GM11168 (cell line): ENCODE measurements at regions not wholly inside any gene's neighbourhood (a gene's known extent, or its start where the extent isn't known, plus 50 kb on each side); places are given as distances from the start of the nearest gene placed in this dataset.
"Not testable (repeated sequence)": the region's sequence is repeated elsewhere in the genome, so short reads cannot be mapped to it uniquely, and the experiment has no call there.

Source experiments
- in situ Hi-C: fragments of 300-500 bp; cut with MboI; formaldehyde crosslinking; loops from one replicate; pipeline ENCODE4 v1.12.0; 2022; ENCODE audit warnings: low sequenced_read_pairs; ENCODE audit not compliant: unreplicated experiment

GRCh38 chr2:168300460-168300859 lies 53.1 kb upstream of the STK39 start:
- in situ Hi-C loops: no loop called here

DNA sequence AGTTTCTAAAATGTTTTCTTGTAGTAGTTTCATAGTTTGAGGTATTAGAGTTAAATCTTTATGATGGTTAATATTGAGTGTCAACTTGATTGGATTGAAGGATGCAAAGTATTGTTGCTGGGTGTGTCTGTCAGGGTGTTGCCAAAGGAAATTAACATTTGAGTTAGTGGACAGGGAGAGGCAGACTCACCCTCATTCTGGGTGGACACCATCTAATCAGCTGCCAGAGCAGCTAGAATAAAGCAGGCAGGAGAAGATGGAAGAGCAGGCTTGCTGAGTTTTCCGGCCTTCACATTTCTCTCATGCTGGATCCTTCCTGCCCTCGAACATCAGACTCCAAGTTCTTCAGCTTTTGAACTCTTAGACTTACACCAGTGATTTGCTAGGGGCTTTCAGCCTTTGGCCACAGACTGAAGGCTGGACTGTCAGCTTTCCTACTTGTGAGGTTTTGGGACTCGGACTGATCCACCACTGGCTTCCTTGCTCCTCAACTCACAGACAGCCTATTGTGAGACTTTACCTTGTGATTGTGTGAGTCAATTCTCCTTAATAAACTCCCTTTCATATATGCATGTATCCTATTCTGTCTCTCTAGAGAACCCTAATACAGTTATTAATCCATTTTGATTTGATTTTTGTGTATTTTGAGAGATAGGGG lies 56.8 kb upstream of the STK39 start:
- in situ Hi-C loops: no loop called here

DNA sequence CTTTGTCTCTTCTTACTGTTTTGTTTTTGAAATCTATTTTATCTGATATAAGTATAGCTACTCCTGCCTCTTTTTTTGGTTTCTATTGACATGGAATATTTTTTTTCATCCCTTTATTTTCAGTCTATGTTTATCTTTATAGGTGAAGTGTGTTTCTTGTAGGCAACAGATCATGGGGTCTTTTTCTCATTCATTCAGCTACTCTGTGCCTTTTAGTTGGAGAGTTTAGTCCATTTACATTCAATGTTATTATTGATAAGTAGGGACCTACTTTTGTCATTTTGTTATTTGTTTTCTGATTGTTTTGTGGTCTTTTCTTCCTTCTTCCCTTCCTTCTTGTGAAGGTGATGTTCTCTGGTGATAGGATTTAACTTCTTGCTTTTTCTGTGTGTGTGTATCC lies 60.0 kb upstream of the STK39 start:
- in situ Hi-C loops: no loop called here

DNA sequence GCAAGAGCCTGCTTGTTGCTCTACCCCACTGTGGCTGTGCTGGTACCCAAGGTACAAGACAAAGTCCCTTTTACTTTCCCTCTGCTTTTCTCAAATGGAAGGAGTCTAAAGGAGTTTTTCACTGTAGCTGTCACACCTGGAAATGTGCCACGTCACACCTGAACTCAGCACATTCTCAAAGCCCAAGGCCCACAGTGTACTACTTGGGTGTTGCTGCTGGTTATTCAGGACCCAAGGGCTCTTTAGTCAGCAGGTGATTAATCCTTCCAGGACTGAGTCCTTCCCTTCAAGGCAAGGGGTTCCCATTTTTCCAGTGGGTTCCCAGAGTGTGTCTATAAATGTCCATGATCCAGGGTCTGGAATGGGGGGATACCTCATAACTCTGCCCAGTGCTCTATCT lies 63.2 kb upstream of the STK39 start:
- in situ Hi-C loops: no loop called here

- in situ Hi-C loops: no loop called here
Measured at GRCh38 chr2:168311261-168311910, 64.0 kb upstream of the STK39 start.

DNA sequence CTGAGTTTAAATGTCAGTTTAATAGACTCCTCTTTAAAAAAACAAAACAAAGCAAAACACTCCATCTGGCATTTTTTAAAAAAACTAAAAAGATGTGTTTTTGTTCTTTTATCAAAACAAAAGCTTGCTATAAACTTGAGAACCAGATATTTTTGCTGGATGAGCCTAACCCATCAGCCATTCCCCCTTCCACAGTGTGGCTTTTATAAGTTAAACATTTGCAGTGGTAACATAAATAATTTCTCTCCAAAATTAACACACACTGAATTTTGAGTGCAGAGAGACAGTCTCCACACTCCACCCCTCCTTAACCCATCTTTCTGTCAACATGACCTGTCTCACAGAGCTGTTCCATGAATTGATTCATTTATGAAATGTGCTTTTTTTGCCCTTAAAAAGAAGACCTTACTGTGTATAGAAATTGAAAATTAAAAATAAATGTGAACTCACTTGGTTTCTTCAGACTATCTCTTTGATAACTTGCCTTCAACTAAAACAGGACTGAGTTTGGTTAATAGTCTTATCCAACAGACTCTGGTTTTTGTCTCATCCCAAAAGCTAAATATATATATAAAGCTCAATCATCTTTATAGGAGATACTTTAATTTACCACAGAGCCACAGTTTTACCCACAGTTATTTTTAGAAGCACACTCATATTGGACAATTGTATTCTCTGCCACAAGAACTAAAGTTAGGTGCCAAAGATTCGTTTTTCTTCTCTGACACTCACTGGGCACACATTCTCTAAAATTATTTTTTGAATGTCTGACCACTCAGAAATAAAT lies 64.8 kb upstream of the STK39 start:
- in situ Hi-C loops: no loop called here

- in situ Hi-C loops: no loop called here
Measured at GRCh38 chr2:168314236-168314635, 66.8 kb upstream of the STK39 start.

GRCh38 chr2:168315331-168316072 lies 68.1 kb upstream of the STK39 start:
- in situ Hi-C loops: no loop called here

- in situ Hi-C loops: no loop called here
Measured at GRCh38 chr2:168316073-168316440, 68.7 kb upstream of the STK39 start.

DNA sequence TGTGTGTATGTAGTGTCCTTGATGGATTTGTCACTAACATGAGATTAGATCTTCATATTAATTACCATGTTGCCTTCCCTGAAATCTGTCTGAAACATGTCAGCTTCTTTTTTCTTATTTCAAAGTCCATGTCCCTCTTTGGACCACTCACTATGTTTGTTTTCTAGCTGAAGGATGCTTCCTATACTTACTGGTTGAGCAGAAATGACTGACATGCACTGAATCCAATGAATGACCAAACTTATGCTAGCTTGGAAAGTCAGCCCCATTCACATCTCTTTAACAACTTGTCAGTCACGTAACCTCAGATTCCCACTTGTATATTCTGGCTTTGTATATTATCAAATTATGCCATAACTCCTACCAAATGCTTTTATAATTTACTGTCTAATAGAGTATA lies 69.9 kb upstream of the STK39 start:
- in situ Hi-C loops: no loop called here

DNA sequence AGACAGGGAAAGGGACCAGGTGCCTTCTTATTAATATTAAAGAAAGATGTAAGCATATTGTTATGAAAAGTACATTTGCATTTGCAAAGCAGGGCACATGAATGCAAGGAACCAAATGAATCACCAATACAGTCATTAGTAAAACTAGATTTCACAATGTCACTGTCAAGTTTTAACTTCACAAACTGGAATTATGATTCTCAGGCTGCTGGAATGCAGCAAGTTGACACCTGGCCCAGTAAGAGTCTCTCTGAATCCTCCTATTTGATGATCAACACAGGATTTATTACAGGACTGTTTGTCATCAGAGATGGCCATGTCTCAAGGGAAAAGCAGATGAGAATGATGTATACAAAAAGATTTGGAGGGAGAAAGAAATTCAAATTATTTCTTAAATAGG lies 72.9 kb upstream of the STK39 start:
- in situ Hi-C loops: no loop called here

DNA sequence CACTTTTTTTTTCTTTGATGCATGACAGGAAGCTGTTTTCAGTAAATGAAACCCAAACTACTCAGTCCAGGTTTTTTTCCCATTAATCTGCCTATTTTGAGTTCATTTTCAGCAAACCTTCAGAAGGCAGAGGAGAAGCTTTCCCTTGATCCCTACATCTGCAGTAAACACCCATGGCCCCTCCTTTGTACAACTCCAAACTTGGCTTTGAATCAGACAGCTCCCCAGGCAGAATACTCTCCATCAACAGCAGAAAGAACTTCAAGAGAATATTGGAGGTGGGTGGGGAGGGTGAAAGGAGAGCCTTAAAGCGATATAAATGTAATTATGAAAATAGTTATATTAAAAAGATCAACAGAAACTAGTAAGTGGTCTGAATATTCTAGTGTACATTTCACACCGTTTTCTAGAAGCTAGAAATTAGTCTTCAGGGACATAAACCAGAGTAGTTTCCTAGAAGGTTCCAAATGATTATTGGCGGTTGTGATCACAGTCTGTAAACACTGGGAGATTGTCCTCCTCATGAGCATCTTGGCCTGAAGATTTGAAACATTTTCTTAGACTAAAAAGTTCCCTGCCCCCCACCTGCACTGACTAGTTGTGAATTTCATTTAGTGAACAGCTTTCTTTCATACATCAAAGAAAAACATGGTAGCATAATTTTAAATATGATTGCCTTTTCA lies 75.1 kb upstream of the STK39 start:
- in situ Hi-C loops: no loop called here

GRCh38 chr2:168323529-168324021 lies 76.2 kb upstream of the STK39 start:
- in situ Hi-C loops: no loop called here

DNA sequence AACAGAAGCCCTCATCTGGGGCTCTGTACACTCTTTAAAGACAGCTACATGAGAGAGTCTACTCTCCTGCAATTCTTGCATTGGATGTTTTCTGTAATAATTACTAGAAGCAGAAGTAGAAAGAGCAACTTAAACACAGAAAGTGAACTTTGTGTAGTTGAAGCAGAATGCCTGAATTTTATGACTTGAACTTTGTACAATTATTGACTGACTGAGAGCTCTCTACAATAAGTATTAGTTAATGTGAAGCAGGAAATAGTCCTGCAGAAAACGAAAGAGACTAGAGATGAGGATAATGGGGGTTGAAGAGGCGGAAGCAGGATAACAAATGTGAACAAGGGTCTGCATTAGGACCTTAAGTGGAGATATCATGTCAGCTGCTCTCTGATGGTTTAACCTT lies 79.2 kb upstream of the STK39 start:
- in situ Hi-C loops: no loop called here

DNA sequence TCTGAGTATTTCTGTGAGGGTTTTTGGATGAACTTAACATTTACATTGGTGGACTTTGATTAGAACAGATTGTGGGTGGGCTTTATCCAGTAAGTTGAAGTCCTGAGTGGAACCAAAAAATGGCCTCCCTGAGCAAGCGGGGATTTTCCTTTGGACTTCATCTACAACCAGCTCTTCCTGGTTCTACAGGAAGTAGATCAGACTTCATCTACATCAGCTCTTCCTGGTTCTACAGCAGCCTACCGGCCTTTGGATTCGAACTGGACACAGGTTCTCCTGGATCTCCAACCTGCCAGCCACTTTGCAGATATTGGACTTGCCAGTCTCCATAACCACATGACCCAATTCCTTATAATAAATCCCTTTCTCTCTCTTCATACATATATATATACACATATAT lies 79.9 kb upstream of the STK39 start:
- in situ Hi-C loops: no loop called here

GRCh38 chr2:168328421-168328820 lies 81.0 kb upstream of the STK39 start:
- in situ Hi-C loops: no loop called here

GRCh38 chr2:168330624-168331423 lies 83.4 kb upstream of the STK39 start:
- in situ Hi-C loops: no loop called here

- in situ Hi-C loops: not testable (repeated sequence)
Measured at GRCh38 chr2:168335254-168335653, 87.9 kb upstream of the STK39 start.

DNA sequence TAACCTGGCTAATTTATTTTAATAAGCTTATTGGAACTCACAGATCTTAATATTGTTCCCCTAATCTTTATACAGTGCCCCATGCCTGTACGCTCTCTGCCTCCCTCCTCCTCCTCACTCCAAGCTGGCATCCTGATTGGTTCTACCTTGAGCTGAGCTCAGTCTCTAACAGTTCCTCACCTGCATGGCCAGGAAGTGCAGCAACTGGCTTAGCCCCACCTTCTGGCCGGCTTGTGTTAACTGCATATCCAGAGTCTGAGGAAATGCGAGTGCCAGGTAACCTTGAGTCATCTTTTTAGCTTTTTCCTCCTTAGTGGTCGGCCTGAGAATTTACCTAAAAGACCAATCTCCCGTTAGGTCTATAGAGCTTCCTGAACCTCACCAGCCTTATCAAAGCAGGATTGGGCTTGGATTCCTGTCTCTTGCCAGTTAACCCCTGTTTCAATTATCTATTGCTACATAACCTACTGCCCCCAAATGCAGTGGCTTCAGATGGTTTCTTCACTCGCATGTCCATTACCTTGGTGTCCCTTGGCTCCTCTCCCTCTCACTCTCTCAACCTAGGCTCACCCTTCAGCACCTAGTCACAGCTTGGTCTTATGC lies 89.5 kb upstream of the STK39 start:
- in situ Hi-C loops: no loop called here
